HepG2 (cell line): ENCODE measurements at regions not wholly inside any gene's neighbourhood (a gene's known extent, or its start where the extent isn't known, plus 50 kb on each side); places are given as distances from the start of the nearest gene placed in this dataset.
"Not testable (repeated sequence)": the region's sequence is repeated elsewhere in the genome, so short reads cannot be mapped to it uniquely, and the experiment has no call there.

ENCODE experiments used
- ATAC-seq: fragments of 200-7000 bp; cut with Tn5 transposase; 3 replicates; pipeline ENCODE4 v1.9.1; 2020; ENCODE audit warnings: mild to moderate bottlenecking, moderate library complexity
- BruUV-seq: library from RNA; stranded (reverse); fragments of 400-500 nt; replicated peaks from 2 replicates; lab custom pipeline; 2021; lab: Mats Ljungman, UMichigan
- CTCF ChIA-PET: fragments of 300-600 bp; formaldehyde crosslinking; extraction: SDS; loops from one replicate; lab custom pipeline; 2021; ENCODE audit warnings: low total read pairs, inconsistent platforms, low intra/inter-chr PET ratio; lab: Yijun Ruan, JAX
- POLR2A ChIA-PET: fragments of 350-600 bp; sonication (Branson Sonifier 250); formaldehyde crosslinking; loops from one replicate; lab custom pipeline; 2020; ENCODE audit warnings: antibody characterized with exemption, inconsistent platforms; lab: Yijun Ruan, JAX
- DNase-seq: peaks from one replicate; pipeline ENCODE4 v3.0.0-alpha.2; 2015; ENCODE audit warnings: low spot score
- FAIRE-seq: peaks from 3 replicates; lab custom pipeline; 2011; peaks lifted over from hg19 to GRCh38; lab: Jason Lieb, UNC
- H2AFZ ChIP-seq: one replicate; pipeline ENCODE4 v1.6.1; 2011; ENCODE audit warnings: low read length, inconsistent platforms
- H3K27ac ChIP-seq: fragments of 300-600 bp; 3 replicates; pipeline ENCODE4 v1.8.0; 2011; ENCODE audit warnings: mixed run types, mild to moderate bottlenecking, mixed read lengths, low read length, inconsistent platforms; ENCODE audit not compliant: insufficient read depth; ENCODE audit errors: extremely low read length
- H3K27me3 ChIP-seq, 2 experiments: fragments of 200-600 bp in 1 of 2; 2 replicates in 1 of 2; 3 replicates in 1 of 2; pipeline versions ENCODE4 v1.6.0 to v1.8.0; 2011; ENCODE audit warnings: low read length in 2 of 2, mild to moderate bottlenecking in 2 of 2, moderate library complexity in 2 of 2, inconsistent platforms in 1 of 2; ENCODE audit not compliant: insufficient read depth in 2 of 2, control insufficient read depth in 1 of 2
- H3K36me3 ChIP-seq, 2 experiments: fragments of 200-600 bp in 1 of 2; replicated peaks in 1 of 2; 2 replicates in 1 of 2; 3 replicates in 1 of 2; pipeline versions ENCODE4 v1.5.1 to v1.8.0; 2011; ENCODE audit warnings: low read length in 2 of 2, inconsistent platforms in 1 of 2; ENCODE audit not compliant: insufficient read depth in 2 of 2, control insufficient read depth in 1 of 2
- H3K4me1 ChIP-seq: 2 replicates; pipeline ENCODE4 v1.5.1; 2012; ENCODE audit warnings: low read length, inconsistent platforms; ENCODE audit not compliant: insufficient read depth
- H3K4me2 ChIP-seq: 2 replicates; pipeline ENCODE4 v1.6.0; 2011; ENCODE audit warnings: low read depth, low read length, inconsistent platforms
- H3K4me3 ChIP-seq, 3 experiments: fragments of 200-600 bp in 1 of 3; sonication (generic), shearing (Covaris generic) in 1 of 3; replicated peaks in 1 of 3; 2 replicates each; pipeline ENCODE4 v1.5.1; 2011 to 2016; ENCODE audit warnings: low read length in 3 of 3, inconsistent platforms in 2 of 3, low read depth in 2 of 3, mild to moderate bottlenecking in 2 of 3, control low read depth in 1 of 3, mixed read lengths in 1 of 3; ENCODE audit not compliant: insufficient read depth in 1 of 3
- H3K79me2 ChIP-seq: one replicate; pipeline ENCODE4 v1.6.1; 2011; ENCODE audit warnings: low read length, inconsistent platforms; ENCODE audit not compliant: insufficient read depth
- H3K9ac ChIP-seq: 2 replicates; pipeline ENCODE4 v1.6.0; 2011; ENCODE audit warnings: mild to moderate bottlenecking, low read depth, low read length, inconsistent platforms; ENCODE audit not compliant: insufficient read depth
- H3K9me3 ChIP-seq: 2 replicates; pipeline ENCODE4 v1.5.1; 2012; ENCODE audit warnings: mild to moderate bottlenecking, low read length
- H4K20me1 ChIP-seq: 2 replicates; pipeline ENCODE4 v1.6.0; 2011; ENCODE audit warnings: inconsistent platforms, mild to moderate bottlenecking, low read length, moderate library complexity; ENCODE audit not compliant: insufficient read depth
- ARNT2 ChIP-seq: sonication (generic); formaldehyde crosslinking; IDR thresholded peaks from 2 replicates; pipeline ENCODE4 v1.8.0; 2022; ENCODE audit warnings: mild to moderate bottlenecking, low read depth, missing genetic modification reagents, moderate library complexity
- CTCF ChIP-seq: sonication (generic); formaldehyde crosslinking; IDR thresholded peaks from 2 replicates; pipeline ENCODE4 v1.5.0; 2020; ENCODE audit warnings: mild to moderate bottlenecking, missing genetic modification reagents, moderate library complexity
- DZIP1 ChIP-seq: sonication (generic); formaldehyde crosslinking; IDR thresholded peaks from 2 replicates; pipeline ENCODE4 v1.5.0; 2020; ENCODE audit warnings: mild to moderate bottlenecking, missing genetic modification reagents
- NCOR1 ChIP-seq: fragments of 200-600 bp; sonication (generic); IDR thresholded peaks from 2 replicates; pipeline ENCODE4 v1.7.0; 2017; ENCODE audit warnings: antibody characterized with exemption, low read length, borderline replicate concordance
- RAD21 ChIP-seq: fragments of 450-650 bp; formaldehyde crosslinking; IDR thresholded peaks from 2 replicates; pipeline ENCODE4 v1.5.0; 2020; ENCODE audit warnings: mild to moderate bottlenecking
- SMC3 ChIP-seq: IDR thresholded peaks from 2 replicates; pipeline ENCODE4 v1.6.1; 2011; ENCODE audit warnings: low read length, improper control_type of control experiment
- STAG1 ChIP-seq: sonication (generic); formaldehyde crosslinking; IDR thresholded peaks from 2 replicates; pipeline ENCODE4 v1.4.0; 2020; ENCODE audit warnings: missing genetic modification reagents
- TEAD3 ChIP-seq: optimal IDR thresholded peaks from 2 replicates; pipeline ENCODE3; 2016; ENCODE audit warnings: borderline replicate concordance
- ZFYVE20 ChIP-seq: sonication (generic); formaldehyde crosslinking; IDR thresholded peaks from 2 replicates; pipeline ENCODE4 v1.8.0; 2023; ENCODE audit warnings: low read depth, mild to moderate bottlenecking, moderate library complexity, missing genetic modification reagents, borderline replicate concordance
- ZNF383 ChIP-seq: sonication (generic); formaldehyde crosslinking; IDR thresholded peaks from 2 replicates; pipeline ENCODE4 v1.4.0; 2020; ENCODE audit warnings: missing genetic modification reagents, mild to moderate bottlenecking, borderline replicate concordance
- WGBS: methylation state at CpG from one replicate; pipeline ENCODE4 v1.1.6; 2017; ENCODE audit warnings: low lambda C conversion rate; 5-methylcytosine and 5-hydroxymethylcytosine counted together
- in situ Hi-C: cut with HindIII; loops from 2 replicates; pipeline ENCODE4 v1.10.0; 2017; ENCODE audit warnings: low pct_unique_long_range_greater_than_20kb; ENCODE audit not compliant: extremely low pct_ligation_motif_present
- intact Hi-C: fragments of 100-400 bp; cut with micrococcal nuclease; formaldehyde crosslinking; loops from one replicate; pipeline ENCODE4 v1.10.0; 2022; ENCODE audit not compliant: unreplicated experiment

- TF ChIP-seq ZFYVE20 (CRISPR knock-in tag) (no peak), ZNF383 (CRISPR knock-in tag) (no peak)
- TF ChIP-seq, all 625 proteins: peak for 0
These were observed 880.1 kb downstream of the PDCD6IP start (continued) for GRCh38 chr3:34678575-34678974.

- DNase-seq, H3K27ac ChIP-seq, H3K4me3 ChIP-seq, CTCF ChIA-PET, POLR2A ChIA-PET, H3K4me2 ChIP-seq, H3K9ac ChIP-seq, FAIRE-seq, BruUV-seq, H2AFZ ChIP-seq, H3K79me2 ChIP-seq, intact Hi-C loops, H3K4me1 ChIP-seq, ATAC-seq, H3K9me3 ChIP-seq, H4K20me1 ChIP-seq, H3K36me3 ChIP-seq, H3K27me3 ChIP-seq: not testable (repeated sequence)
- WGBS, result 0% methylated on average over 1 of the region's 1 CpG
- in situ Hi-C loops, result loop anchor here (25.0 kb wide), 1 partner anchor 692 kb away; no protein-coding TSS in a partner anchor
These were observed 880.6 kb downstream of the PDCD6IP start for GRCh38 chr3:34679055-34679454.

GRCh38 chr3:34683851-34684250, 885.4 kb downstream of the PDCD6IP start:
- no peaks in the 10 kb centered on the region for H3K4me1 ChIP-seq
- peak; percentile 70 for FAIRE-seq
- no peak overlapping the region for H3K4me2 ChIP-seq
- ATAC-seq, result peak; percentile 80
- H3K27me3 ChIP-seq, result no peaks in the 10 kb centered on the region
- no peaks in the 10 kb centered on the region for H4K20me1 ChIP-seq
- no peak overlapping the region for H3K27ac ChIP-seq
- no TSS peak for BruUV-seq
- TF ChIP-seq TEAD3 (CRISPR knock-in tag), result peak; percentile 8
- TF ChIP-seq NCOR1, result no peak
- peak; percentile 65 for TF ChIP-seq CTCF (CRISPR knock-in tag)
- peak; percentile 75 for TF ChIP-seq STAG1
- TF ChIP-seq SMC3, result peak; percentile 80
- TF ChIP-seq RAD21 (CRISPR knock-in tag), result 0 out of 2 replicates have a peak, but pooled peaks have one; percentile 14
- TF ChIP-seq DZIP1 (CRISPR knock-in tag), result no peak
- TF ChIP-seq ARNT2 (CRISPR knock-in tag), result no peak
- no peak overlapping the region for H2AFZ ChIP-seq
- H3K36me3 ChIP-seq, result no peaks in the 10 kb centered on the region
- intact Hi-C loops, result loop anchor here (2.0 to 10.0 kb wide), 2 partner anchors 63 to 729 kb away; no protein-coding TSS in a partner anchor
- no peaks in the 10 kb centered on the region for H3K79me2 ChIP-seq
- in situ Hi-C loops, result loop anchor here (5.0 to 25.0 kb wide), 2 partner anchors 697 to 802 kb away; no protein-coding TSS in a partner anchor
- CTCF ChIA-PET, result interaction anchor here (1.2 to 3.0 kb wide), 3 partner anchors 704 to 801 kb away, joined by 4 to 17 read pairs (median 10); no protein-coding TSS in a partner anchor
- no peak overlapping the region for H3K9ac ChIP-seq
- H3K4me3 ChIP-seq, result no peak overlapping the region
- H3K9me3 ChIP-seq, result 0 out of 2 replicates have a peak, but pooled peaks cover 4% of the 10 kb centered on the region
- WGBS, result 3% methylated on average over 4 of the region's 4 CpGs
- DNase-seq, result peak; percentile 22
- POLR2A ChIA-PET, result no interaction called here
